Stimulated activated CD4-positive, alpha-beta T cell treated with anti-CD3 and anti-CD28 coated beads, Interleukin-15, amount 100 ng/mL, for 1 hour (primary cell): ENCODE measurements at regions not wholly inside any gene's neighbourhood (a gene's known extent, or its start where the extent isn't known, plus 50 kb on each side); places are given as distances from the start of the nearest gene placed in this dataset.
A peak's percentile ranks its signal among the peaks of the same experiment; 100 is the strongest.
"Not testable (repeated sequence)": the region's sequence is repeated elsewhere in the genome, so short reads cannot be mapped to it uniquely, and the experiment has no call there.

Experiments
- DNase-seq, 2 donors: peaks; one replicate each; pipeline ENCODE4 v3.0.0-alpha.2; 2020; ENCODE audit warnings: low read depth in 1 of 2, low spot score in 1 of 2

DNA sequence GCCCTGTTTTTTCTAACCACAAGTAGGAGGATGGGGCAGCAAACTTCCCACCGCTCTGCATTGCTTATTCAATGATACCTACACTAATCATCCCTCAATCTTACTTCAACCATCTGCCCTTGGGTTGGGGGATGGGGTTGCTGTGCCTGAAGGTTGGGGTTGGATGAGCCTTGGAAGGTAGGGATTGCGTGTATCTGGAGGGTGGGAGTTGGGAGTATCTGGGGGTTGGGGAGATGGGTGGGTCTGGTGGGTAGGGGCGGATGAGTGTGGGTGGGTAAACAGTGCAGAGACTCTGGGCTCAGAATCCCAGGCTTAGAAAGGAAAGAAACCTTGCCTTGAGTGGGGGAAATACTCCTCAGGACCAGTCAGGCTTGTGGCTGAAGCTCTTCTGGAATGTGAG lies 467.4 kb downstream of the DIRAS2 start:
- no peak for DNase-seq

- DNase-seq: no peak
These were observed 466.8 kb downstream of the DIRAS2 start for GRCh38 chr9:90175865-90176264.

DNA sequence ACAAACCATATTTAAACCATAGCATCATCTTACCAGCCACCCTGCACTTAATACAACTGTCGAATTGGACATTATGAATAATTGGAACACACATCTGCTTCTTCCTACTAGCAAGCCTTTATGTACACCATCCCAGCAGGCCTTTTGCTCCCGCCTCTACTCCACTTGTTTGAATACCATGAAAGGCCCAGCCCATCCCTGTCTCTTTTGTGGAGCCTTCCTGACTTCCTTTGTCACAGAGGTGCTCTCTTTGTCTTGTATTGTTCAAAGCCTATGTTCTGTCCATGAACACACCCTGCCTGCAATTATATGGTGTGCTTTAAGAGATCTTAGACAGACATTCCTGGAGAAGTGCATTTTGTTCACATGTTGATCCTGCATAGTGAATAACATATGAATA lies 465.7 kb downstream of the DIRAS2 start:
- DNase-seq: no peak

DNA sequence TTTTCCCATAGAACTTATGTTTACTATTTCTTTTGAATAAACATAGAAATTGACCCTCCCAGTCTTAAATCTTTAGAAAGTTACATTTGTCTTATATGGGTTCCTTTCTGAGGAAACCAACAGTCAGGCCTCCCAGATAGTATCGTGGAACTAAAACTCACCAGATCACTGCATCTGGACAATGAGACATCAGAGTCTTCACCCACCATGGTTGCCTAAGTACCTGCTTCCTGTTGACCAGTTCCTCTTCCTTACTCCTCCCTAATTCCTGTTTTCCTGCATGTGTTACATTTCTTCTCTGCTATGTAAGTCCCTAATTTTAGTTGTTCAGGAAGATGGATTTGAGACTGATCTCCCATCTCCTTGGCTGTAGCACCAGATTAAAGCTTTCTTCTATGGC lies 462.2 kb downstream of the DIRAS2 start:
- no peak for DNase-seq

DNA sequence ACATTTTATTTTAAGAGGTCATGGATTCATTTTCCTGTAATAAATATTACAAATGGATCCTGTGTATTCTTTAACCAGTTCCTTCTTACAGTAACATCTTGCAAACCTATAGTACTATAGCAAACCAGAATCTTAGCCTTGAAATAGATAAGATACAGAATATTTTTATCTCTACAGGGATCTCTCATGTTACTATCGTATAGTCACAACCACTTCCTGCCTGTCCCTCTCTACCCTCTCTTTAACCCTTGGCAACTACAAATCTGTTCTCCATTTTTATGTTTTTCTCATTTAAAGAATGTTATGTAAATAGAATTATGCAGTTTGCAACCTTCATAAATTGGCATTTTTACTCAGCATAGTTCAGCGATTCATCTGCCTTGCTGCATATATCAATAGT lies 454.0 kb downstream of the DIRAS2 start:
- no peak for DNase-seq

DNA sequence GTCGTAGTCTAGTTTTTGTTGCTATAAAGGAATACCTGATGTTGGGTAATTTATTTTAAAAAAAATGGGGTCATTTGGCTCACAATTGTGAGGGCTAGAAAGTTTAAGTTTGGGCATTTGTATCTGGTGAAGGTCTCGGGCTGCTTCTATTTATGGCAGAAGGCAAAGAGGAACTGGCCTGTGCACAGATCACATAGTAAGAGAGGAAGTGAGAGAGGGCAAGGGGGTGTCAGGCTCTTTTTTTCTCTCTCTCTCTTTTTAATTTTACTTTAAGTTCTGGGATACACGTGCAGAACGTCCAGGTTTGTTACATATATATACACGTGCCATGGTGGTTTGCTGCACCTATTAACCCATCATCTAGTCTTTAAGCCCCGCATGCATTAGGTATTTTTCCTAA lies 453.3 kb downstream of the DIRAS2 start:
- no peak for DNase-seq

GRCh38 chr9:90192465-90192864 lies 450.2 kb downstream of the DIRAS2 start:
- DNase-seq: peak; percentile 4 to 16

DNA sequence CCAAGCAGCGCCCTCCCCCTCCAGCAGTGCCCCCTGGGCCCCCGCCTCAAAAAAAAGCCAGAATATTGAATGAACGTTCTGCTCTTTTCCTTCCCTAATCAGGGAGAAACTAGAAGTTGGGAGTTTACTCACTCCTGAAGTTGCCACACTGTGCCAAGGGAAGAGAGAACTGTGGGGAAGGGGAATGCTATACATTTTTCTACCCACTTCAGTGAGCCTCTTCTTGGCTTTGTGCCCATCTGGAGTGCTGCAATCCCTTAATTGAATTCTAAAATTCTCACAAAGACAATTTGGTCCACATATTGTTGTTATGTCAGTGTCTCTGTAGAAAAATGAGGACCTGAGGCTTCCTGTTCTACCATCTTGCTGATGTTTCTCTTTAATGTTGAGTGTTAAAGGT lies 443.7 kb downstream of the DIRAS2 start:
- DNase-seq: no peak

DNA sequence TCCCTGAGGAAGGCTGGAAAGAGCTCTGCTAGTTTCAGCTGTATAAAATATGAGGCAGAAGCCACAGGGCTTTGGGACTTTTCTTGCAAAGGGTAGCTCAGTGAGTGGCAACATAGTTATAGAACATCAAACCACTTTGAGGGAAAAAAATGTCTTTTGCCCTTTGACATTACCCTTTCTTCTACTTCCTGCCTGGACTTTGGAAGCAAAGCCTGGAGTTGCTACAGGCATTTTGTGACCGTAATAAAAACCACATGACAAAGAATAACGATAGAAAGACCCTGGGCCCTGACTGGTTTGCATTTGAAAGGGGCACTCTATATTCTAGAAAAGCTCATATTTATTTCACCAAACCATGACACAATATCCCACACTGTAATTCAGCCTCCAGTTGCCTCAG lies 440.9 kb downstream of the DIRAS2 start:
- no peak for DNase-seq

- no peak for DNase-seq
These were observed 438.3 kb downstream of the DIRAS2 start for GRCh38 chr9:90204128-90204831.

GRCh38 chr9:90213045-90213444 lies 429.6 kb downstream of the DIRAS2 start:
- not testable (repeated sequence) for DNase-seq

DNA sequence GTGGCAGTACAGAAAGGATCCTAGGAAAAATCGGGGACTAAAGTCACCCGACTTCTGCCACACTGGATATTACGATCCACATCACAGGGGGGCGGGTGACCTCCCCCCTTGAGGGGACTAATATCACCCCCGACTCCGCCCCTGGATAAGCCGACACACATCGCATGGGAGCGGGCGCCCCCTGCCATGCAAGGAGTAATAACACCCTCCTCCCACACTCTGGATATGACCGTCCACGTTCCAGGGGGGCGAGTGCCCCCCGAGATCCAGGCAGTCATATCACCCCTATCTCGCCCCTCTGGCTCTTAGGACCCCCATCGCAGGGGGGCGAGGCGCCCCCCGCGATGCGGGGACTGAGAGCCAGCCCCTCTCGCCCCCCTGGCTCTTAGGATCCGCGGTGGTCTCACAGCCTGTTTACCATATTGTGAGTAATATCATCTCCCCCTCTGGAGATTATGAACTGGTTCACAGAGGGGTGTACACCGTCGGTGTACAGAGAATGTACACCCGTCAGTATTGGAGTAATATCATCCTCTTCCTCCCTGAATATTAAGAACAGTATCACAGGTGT lies 423.0 kb downstream of the DIRAS2 start:
- DNase-seq: peak in 1 of 2 donors; percentile 11

GRCh38 chr9:90221899-90222298 lies 420.7 kb downstream of the DIRAS2 start:
- not testable (repeated sequence) for DNase-seq

GRCh38 chr9:90226839-90227338 lies 415.7 kb downstream of the DIRAS2 start:
- peak; percentile 15 to 46 for DNase-seq

DNA sequence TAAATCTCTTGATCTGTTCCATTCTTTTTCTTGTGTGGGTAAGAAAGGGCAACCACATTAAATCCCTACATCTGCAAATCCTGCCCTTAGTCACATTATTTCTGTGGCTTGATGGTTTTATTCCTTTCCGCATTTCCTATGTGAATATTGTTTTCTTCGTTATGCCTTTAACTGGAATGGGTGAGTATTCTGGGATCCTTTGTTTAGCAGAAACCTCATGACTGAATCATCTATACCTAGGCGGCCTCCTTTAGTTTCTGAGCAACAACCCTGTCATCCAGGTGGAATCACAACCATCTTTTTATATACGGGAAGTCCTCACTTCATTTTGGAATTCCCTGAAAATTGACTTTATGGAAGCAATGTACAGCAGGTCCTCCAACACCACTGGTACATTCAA lies 409.5 kb downstream of the DIRAS2 start:
- not testable (repeated sequence) for DNase-seq

DNA sequence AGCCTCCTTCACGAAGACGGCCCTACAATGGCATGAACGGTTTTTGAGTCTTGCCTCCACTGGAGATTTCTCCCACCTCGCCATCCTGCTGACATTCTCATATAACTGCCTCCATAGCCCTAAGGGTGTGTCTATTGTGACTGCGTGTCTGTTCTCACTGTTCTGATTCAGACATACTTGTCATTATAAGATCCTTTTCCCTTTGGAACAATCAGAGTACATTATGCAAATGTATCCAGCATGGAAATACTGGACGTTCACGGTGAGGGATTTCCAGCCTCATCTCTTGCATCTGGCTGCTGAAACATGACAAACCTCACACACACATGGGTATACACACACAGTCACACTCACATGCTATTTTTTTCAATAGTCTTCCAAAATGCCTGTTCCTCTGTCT lies 402.1 kb downstream of the DIRAS2 start:
- no peak for DNase-seq

DNA sequence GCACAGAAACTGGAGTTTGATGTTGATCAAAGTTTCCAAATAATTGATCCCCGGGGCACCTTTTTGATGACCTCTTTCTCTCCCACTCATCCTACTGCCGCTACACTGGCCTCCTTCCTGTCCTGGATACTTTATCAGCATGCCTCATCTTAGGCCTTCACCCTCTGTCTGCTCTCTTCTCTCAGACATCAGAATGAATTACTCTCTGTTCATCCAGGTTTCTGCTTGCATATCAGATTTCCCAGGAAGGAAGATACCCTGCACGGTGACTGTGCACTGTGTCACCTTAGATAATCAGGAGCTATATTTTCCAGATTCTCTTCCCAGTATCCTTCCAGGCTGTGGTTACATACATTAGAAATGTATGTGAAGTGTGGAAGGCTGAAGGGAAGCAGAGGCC lies 397.0 kb downstream of the DIRAS2 start:
- DNase-seq: no peak

GRCh38 chr9:90249094-90249493 lies 393.5 kb downstream of the DIRAS2 start:
- no peak for DNase-seq

- DNase-seq: no peak
These were observed 391.3 kb downstream of the DIRAS2 start for GRCh38 chr9:90251316-90251715.

DNA sequence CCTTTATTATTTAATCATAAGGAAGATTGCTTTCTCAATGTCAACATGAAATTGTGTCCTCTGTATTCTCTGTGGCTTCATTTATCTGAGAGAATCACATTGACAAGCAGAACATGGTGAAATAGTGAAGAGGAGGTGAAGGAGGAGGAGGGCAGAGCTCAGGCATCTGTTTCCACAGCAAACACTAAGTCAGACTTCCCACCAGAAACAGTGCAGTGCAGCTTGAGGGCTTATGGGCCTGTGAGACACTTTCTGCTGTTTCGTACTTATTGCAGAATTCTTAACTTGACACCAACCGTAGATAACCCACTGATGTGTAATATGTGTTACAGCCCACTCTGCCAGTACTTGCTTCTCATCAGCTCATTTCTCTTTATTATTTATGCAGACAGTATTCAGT lies 386.3 kb downstream of the DIRAS2 start:
- DNase-seq: no peak

GRCh38 chr9:90259311-90260246 lies 383.0 kb downstream of the DIRAS2 start:
- no peak for DNase-seq

DNA sequence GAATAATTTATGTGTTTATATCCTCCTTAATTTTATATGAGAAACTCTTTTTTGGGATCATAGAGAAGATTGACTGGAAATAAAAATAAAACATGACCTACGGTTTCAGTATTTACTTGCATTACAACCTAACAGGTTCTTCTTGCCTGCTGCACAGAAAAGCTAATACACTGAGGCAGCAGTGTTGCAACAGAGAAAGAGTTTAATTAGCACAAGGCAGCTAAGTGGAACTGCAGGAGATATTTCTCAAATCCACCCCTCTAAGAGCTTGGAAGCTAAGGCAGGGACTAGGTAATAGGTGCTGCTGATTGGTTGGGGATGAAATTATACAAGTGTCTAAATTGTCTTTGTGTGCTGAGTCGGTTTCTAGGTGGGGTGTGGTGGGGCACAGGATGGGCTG lies 380.9 kb downstream of the DIRAS2 start:
- no peak for DNase-seq
